DMS153 (cell line): ENCODE measurements at regions not wholly inside any gene's neighbourhood (a gene's known extent, or its start where the extent isn't known, plus 50 kb on each side); places are given as distances from the start of the nearest gene placed in this dataset.
"Not testable (repeated sequence)": the region's sequence is repeated elsewhere in the genome, so short reads cannot be mapped to it uniquely, and the experiment has no call there.

Source experiments
- DNase-seq: peaks from one replicate; lab custom pipeline; 2025; lab: John Stamatoyannopoulos, UW

DNA sequence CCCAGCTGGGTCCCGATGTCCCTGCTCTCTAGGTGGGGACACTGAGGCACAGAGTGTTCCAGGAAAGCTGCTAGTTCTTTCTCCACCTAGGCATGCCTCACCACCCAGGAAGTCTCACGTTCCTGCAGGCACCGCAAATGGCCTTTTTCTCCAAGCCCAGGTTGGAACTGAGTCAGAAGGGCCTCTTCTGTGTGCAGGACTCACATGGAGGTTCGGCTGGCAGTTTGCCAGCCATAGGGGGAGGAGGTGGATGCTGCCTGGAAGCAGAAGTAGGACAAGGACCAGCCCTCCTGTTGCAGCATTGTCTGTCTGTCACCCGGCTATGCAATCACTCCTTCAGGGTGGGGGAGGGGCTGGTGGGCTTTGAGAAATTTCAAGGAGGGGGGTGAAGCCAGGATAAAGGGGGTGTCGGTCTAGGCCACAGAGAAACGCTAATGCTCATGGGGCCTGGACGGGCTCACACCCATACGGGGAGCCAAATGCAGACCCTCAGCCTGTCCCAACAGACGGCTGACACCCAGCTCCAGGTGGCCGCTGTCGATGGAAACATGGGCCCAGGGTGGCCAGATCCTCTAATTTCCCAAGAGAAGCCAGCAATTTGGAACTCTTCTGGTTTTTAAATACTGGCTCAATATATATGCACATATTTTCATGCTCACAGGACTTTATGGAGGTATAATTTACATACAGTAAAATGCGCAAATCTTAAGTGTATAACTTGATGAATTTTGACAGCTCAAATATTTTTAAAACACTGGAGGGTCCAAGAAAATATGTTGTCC lies 120.5 kb downstream of the PHETA1 start:
- DNase-seq: no peak

DNA sequence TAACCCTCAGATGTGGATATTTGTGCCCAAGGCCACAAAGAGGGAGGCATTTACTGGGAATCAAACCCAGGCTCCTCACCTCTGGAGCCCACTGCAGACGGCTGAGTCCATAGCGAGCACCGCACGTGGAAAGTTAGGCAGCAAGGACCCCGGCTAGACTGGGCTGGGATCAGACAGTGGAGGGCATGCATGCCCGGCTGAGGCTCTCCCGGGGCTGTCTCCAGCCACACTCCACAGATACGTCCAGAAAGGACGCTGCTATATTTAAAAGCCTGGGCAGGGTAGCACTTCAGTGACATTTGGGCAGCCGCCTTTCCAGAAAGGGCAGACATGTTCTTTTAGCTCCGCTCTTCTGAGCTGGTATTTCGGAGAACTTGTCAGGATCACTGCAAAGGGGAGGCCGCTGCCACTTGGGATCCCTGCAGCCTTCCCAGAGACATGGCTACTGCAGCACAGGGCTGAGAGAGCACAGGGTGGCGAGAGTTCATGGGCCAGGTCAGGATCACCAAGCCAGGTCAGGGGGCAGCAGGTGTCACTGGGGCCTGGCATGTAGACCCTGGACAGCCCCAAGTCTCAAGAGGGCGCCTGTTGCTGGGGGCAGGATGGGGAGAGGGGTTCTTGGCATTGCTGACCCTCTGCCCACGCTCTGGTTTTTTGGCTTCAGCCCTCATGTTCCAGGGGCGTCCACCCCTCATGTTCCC lies 121.7 kb downstream of the PHETA1 start:
- DNase-seq: no peak

GRCh38 chr12:111246477-111247011 lies 122.4 kb downstream of the PHETA1 start:
- DNase-seq: no peak

DNA sequence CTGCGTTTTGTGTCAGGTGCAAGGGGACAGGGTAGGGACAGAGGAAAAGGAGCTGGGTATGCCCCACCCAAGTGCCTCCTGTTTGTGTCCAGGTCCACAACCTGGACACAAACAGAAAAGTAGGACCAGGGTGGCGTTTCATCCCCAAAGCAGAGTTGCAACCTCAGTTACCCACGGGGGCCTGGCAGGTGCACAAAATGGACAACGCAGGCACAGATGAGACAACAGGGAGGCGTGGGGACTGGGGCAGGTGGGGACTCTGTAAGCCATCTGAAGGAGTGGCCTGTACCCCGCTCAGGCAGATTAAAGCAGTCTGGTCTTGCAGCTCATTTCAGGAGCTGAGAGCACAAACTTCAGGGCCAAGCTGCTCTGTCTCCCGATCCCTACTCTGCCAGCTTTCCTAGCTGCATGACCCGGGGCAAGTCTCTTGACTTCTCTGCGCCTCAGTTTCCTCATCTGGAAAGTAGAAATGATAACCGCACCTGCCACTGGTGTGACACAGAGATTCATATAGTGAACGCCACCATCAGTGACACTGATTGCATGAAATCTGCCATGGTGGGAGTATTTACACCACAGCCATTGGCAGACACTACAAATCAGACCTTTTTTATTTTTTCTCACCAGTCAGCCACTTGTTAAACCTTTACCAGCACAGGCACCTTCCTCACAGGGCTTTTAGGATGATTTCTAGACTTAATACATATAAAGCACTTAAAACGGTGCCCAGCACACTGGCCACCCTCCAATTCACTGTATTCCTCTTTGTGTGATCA lies 123.0 kb downstream of the PHETA1 start:
- DNase-seq: no peak

GRCh38 chr12:111244673-111245072 lies 124.2 kb downstream of the PHETA1 start:
- no peak for DNase-seq

GRCh38 chr12:111242817-111243216 lies 126.1 kb downstream of the PHETA1 start:
- not testable (repeated sequence) for DNase-seq

DNA sequence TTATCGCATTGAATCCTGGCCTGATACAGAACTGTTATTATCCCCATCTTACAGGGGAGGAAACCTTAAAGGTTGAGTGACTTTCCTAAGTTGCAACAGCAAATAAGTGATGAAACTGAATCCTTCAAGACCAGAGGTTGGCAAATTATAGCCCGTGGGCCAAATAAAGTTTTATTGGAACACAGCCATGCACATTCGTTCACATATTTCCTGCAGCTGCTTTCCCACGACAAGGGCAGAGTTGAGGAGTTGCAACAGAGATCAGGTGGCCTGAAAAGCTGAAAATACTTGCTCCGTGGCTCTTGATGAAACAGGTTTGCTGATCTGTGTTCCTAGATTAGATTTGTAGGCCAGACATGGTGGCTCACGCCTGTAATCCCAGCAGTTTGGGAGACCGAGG lies 126.7 kb downstream of the PHETA1 start:
- DNase-seq: no peak

DNA sequence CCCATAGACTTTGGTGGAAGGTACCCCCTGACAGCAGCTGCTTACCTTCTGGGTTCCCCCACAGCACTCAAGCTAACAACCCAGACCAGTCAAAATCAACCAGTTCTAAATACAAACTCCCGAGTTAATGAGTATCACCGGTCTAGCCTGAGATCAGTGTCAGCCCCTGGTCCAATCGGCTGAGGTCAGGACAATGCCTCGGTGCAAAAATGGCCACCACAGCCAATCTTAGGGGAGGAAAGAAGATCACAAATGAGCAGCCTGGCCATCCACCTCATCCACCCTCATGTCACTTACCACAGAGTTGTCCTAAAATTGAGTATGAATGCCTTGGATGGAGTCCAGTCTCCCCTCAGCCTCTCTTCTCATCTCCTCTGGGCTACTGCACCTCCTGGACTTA lies 128.5 kb downstream of the PHETA1 start:
- no peak for DNase-seq

DNA sequence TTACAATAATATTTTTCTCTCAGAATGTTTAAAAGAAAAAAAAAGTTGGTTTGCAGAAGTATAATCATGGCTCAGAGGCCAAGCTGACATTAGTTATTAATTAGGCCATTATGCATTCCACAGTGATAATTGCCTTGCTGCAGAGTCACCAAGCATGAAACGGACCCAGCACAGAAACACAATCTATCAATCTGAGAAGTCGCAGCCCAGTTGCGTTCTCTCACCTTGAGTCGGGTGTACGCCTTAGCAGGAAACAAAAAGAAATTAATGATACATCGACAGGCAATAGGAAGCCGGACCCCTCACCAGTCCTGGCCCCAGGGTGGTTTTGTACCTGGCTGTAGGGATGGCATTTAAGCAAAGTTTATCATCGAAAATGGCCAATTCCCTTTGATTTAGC lies 129.7 kb downstream of the PHETA1 start:
- no peak for DNase-seq

GRCh38 chr12:111238075-111238734 lies 130.7 kb downstream of the PHETA1 start:
- DNase-seq: no peak

- not testable (repeated sequence) for DNase-seq
Observed at GRCh38 chr12:111234491-111234890, 134.4 kb downstream of the PHETA1 start.

DNA sequence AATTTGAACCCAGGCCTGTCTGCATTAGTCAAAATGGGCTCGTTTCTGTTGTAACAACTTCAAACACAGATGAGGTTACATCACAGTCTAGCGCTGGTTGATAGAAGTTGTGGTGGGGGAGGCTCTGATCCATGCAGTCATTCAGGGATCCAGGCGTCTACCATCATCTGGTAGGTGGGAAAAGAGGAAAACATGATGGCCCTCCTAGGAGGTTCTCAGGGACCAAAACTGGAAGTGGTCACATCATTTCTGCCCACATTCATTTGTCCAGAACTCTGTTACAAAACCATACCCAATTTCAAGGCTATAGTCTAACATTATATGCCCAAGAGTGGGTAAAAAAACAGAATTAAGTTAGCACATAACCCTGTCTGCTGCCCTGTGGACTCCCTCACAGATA lies 135.1 kb downstream of the PHETA1 start:
- DNase-seq: no peak

- no peak for DNase-seq
Observed at GRCh38 chr12:111230649-111231048, 138.2 kb downstream of the PHETA1 start.

DNA sequence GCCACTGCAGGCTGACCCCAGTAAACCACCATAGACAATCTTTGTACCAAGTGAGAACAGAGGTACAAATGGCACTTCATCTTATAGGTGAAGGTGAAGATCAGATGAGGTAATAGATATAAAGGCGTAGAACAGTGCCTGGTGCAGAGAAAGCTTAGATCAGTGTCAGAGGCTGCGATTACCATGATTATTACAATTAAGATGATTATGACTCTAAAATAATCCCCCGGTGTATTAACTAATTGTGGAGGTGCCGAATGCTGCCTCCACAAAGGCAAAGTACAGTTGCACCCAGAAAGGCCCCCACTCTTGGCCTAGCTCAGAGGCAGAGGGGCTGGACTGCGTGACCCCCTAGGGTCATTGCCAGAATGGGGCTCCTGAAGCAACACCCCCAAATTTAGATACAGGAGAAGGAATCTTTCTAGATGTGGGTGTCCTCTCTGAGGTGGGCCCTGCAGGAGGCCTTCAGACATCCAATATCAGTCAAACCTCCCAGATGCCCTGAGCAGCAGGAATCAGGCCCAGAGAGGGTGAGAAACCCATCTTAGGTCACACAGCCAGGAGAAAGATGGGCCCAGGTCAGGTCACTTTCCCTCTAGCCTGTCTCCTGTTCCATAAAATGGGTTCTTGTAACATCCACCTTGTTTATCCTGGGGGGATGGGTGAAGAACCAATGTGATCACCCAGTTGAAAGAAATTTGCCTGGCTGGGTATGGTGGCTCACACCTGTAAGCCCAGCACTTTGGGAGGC lies 139.8 kb downstream of the PHETA1 start:
- no peak for DNase-seq

DNA sequence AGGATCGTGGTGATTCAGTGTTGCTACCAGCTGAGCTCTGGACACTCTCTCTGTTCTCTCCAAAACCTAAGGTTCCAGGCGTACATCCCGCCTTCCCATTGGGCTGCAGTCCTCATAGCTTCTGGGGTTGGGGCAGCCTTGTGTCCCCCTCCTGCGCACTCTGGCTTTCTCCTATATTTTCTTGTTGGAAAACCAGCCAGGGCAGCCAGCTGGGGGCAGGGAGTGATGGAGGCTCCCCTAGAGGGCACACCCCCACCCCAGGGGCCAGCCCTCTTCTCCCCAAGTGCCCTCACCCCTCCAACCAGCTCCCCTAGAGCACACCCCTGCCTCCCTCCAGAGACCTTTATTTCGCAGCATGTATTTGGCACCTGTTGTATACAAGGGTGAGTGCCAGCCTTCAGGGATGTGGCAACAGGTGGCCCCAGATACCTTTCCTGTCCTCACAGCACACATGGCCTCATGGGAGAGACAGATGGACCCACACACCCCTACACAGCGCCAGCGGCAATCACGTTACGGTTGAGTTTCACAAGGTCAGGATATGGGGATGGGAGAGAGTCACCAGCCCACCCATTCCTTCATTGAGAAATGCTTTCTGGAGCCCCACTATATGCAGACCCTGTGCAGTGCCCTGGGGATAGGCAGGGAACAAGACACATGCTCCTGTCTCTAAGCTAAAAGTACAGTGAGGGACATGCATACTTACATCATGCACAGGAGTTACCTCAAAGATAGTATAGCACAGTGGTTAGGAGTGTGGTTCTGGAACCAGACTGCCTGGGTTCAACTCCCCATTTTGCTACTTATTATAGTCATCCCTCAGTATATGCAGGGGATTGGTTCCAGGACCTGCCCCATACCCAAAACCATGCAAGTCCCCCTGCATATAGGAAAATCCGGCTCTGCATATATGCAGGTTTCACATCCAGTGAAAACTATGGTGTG lies 141.1 kb downstream of the PHETA1 start:
- DNase-seq: no peak

- no peak for DNase-seq
Observed at GRCh38 chr12:111226680-111227079, 142.2 kb downstream of the PHETA1 start.

DNA sequence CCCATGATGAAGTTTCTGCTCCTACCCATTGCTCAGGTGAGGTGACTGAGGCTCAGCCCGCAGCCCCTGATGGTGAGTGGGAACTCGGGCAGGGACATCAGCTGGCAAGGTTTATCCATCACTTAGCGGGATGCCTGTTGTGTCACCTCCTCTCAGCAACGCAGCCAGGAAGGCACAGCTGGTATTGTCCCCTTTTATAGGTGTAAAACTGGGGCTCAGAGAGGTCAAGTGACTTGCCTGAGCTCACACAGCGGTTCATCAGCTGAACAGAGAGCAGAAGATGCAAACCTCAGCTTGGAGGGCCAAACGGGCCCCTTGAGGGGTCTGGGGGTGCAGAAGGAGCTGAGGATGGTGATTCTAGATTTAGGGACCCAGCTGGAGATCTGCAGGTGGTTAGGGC lies 143.6 kb downstream of the PHETA1 start:
- no peak for DNase-seq

DNA sequence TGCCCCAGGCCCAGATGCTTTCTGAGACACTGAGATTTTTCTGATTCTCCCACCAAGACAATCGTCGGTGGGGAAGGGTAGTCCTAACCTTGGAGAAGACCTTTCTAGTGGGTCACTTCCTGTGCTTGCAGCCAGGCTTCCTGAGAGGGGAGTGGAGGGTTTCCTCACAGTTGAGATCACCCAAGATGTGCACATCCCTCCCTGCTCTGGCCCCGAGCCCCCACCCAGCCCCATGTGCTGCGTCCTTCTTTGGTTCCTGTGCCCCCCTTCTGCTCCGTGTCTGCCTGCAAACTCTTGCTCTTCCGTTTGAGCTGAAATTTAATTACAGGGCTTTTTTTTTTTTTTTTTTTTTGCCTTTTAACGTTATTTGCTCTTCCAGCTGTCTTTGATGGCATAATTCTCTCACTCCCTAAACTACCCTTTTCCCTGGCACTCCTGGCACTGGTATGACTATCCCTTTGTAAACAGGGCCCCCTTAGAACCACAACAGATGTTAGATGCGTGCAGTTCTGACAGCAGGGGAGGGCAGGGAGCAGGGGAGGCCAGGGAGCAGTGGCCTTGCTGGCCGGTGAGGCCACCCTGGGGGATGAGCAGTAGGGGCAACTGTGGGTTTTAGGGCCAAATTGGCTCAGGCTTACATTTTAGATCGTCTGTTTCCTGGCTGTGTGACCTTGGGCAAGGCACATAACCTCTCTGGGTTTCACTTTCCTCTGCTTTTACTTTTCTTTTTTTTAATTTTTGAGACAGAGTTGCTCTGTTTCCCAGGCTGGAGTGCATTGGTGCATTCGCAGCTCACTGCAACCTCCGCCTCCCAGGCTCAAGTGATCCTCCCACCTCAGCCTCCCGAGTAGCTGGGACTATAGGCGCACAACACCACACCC lies 144.5 kb downstream of the PHETA1 start:
- no peak for DNase-seq

DNA sequence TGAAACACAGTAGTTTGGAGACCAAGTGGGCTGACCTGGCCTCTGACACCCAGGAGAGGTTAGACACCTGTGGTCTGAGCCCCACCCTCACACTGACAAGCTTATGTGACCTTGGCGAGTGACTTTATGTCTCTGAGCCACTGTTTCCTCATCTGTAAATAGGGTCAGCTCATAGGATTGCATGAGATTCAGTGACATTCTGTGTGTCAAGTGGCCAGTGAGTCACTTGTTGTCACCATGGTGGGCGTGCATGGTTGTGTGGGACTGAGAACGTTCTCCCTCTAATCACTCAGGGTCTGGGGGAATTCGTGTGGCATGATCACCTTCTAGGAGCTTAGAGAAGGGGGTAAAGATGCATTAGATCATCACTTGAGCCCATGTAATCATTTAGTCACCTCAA lies 146.4 kb downstream of the PHETA1 start:
- DNase-seq: no peak
